ENCODE measurements at regions not wholly inside any gene's neighbourhood (a gene's known extent, or its start where the extent isn't known, plus 50 kb on each side); places are given as distances from the start of the nearest gene placed in this dataset.

GRCh38 chr12:66768293-66768692, 89.4 kb upstream of the GRIP1 start:
- Histone ChIP-seq H3K9me1 (replicated peaks; ENCODE audit: control insufficient read depth, extremely low read depth, insufficient read depth, low read length) (no peaks in the 10 kb centered on the region), H3K27ac (ENCODE audit: insufficient read depth, low read depth, low read length) (no peak overlapping the region), H3K36me3 (ENCODE audit: control insufficient read depth in 2 of 2, extremely low read depth in 1 of 2, insufficient read depth in 2 of 2, low read length in 2 of 2) (no peaks in the 10 kb centered on the region), H3K9me3 (replicated peaks; ENCODE audit: control insufficient read depth, insufficient read depth, low read length) (no peaks in the 10 kb centered on the region), H4K20me1 (replicated peaks; ENCODE audit: control insufficient read depth, extremely low read depth, insufficient read depth, low read length) (no peaks in the 10 kb centered on the region), H3K27me3 (ENCODE audit: control insufficient read depth in 2 of 2, insufficient read depth in 2 of 2, low read length in 2 of 2) (no peaks in the 10 kb centered on the region), H3K4me2 (ENCODE audit: insufficient read depth, low read length) (no peak overlapping the region), H3K4me1 (ENCODE audit: control insufficient read depth, extremely low read depth, insufficient read depth, low read length) (no peaks in the 10 kb centered on the region), H3K79me2 (ENCODE audit: control insufficient read depth, insufficient read depth, low read length) (no peaks in the 10 kb centered on the region), H3K4me3 (replicated peaks in 1 of 3; ENCODE audit: insufficient read depth in 1 of 3, low read depth in 1 of 3, low read length in 3 of 3) (no peak overlapping the region), H2AFZ (ENCODE audit: low read depth, low read length) (no peak overlapping the region), H3K9ac (replicated peaks; ENCODE audit: extremely low read depth, insufficient read depth, low read length) (no peak overlapping the region)
- intact Hi-C loops (cut with micrococcal nuclease) (no loop called here), dilution Hi-C loops (cut with MboI; ENCODE audit: extremely low pct_ligation_motif_present, low sequenced_read_pairs) (no loop called here)
- BruUV-seq (replicated peaks): no TSS peak
- ChIA-PET CTCF (no interaction called here), POLR2A (no interaction called here)
- TF ChIP-seq EZH2 (IDR thresholded peaks at IDR 0.05; ENCODE audit: borderline replicate concordance, low read depth, low read length, severe bottlenecking) (no peak), GATA2 (IDR thresholded peaks at IDR 0.05; ENCODE audit: insufficient read depth, insufficient read length, low read depth, low read length) (no peak), MAX (IDR thresholded peaks at IDR 0.05; ENCODE audit: insufficient read depth, insufficient read length) (no peak), POLR2A (IDR thresholded peaks at IDR 0.05; ENCODE audit: low read depth, low read length) (no peak)
- no peak for DNase-seq (ENCODE audit: low read depth, low spot score)
- no peak for FAIRE-seq

- H3K79me2 ChIP-seq (ENCODE audit: control insufficient read depth, insufficient read depth, low read length): no peaks in the 10 kb centered on the region
- ChIA-PET POLR2A (no interaction called here), CTCF (interaction anchor here (0.6 kb wide), 1 partner anchor 30 kb away, joined by 3 read pairs; no protein-coding TSS in a partner anchor)
- BruUV-seq (replicated peaks): no TSS peak
- dilution Hi-C loops (cut with MboI; ENCODE audit: extremely low pct_ligation_motif_present, low sequenced_read_pairs) (no loop called here), intact Hi-C loops (cut with micrococcal nuclease) (no loop called here)
- H3K27ac ChIP-seq (ENCODE audit: insufficient read depth, low read depth, low read length): no peak overlapping the region
- H3K4me1 ChIP-seq (ENCODE audit: control insufficient read depth, extremely low read depth, insufficient read depth, low read length): no peaks in the 10 kb centered on the region
- no peak for DNase-seq (ENCODE audit: low read depth, low spot score)
- no peaks in the 10 kb centered on the region for H3K9me1 ChIP-seq (replicated peaks; ENCODE audit: control insufficient read depth, extremely low read depth, insufficient read depth, low read length)
- no peaks in the 10 kb centered on the region for H3K9me3 ChIP-seq (replicated peaks; ENCODE audit: control insufficient read depth, insufficient read depth, low read length)
- H4K20me1 ChIP-seq (replicated peaks; ENCODE audit: control insufficient read depth, extremely low read depth, insufficient read depth, low read length): no peaks in the 10 kb centered on the region
- FAIRE-seq: no peak
- H3K4me3 ChIP-seq (replicated peaks in 1 of 3; ENCODE audit: insufficient read depth in 1 of 3, low read depth in 1 of 3, low read length in 3 of 3): no peak overlapping the region
- H2AFZ ChIP-seq (ENCODE audit: low read depth, low read length): no peak overlapping the region
- H3K27me3 ChIP-seq (ENCODE audit: control insufficient read depth in 2 of 2, insufficient read depth in 2 of 2, low read length in 2 of 2): no peaks in the 10 kb centered on the region
- TF ChIP-seq POLR2AphosphoS5 (IDR thresholded peaks at IDR 0.05; ENCODE audit: insufficient read depth, low read depth, low read length): no peak
- no peak for TF ChIP-seq EZH2 (IDR thresholded peaks at IDR 0.05; ENCODE audit: borderline replicate concordance, low read depth, low read length, severe bottlenecking)
- no peak for TF ChIP-seq FOS (IDR thresholded peaks at IDR 0.05; ENCODE audit: borderline replicate concordance, insufficient read depth, low read length)
- no peak for TF ChIP-seq MAX (IDR thresholded peaks at IDR 0.05; ENCODE audit: insufficient read depth, insufficient read length)
- no peak for TF ChIP-seq GATA2 (IDR thresholded peaks at IDR 0.05; ENCODE audit: insufficient read depth, insufficient read length, low read depth, low read length)
- TF ChIP-seq CTCF (IDR thresholded peaks at IDR 0.05; ENCODE audit: extremely low read depth in 1 of 2, insufficient read depth in 1 of 2, low read depth in 1 of 2, low read length in 2 of 2): no peak
- TF ChIP-seq POLR2A (IDR thresholded peaks at IDR 0.05; ENCODE audit: low read depth, low read length): no peak
- no peak for TF ChIP-seq MYC (IDR thresholded peaks at IDR 0.05; ENCODE audit: low read depth, low read length)
- TF ChIP-seq JUN (IDR thresholded peaks at IDR 0.05; ENCODE audit: borderline replicate concordance, insufficient read depth, insufficient read length, low read depth): no peak
- H3K9ac ChIP-seq (replicated peaks; ENCODE audit: extremely low read depth, insufficient read depth, low read length): no peak overlapping the region
- no peaks in the 10 kb centered on the region for H3K36me3 ChIP-seq (ENCODE audit: control insufficient read depth in 2 of 2, extremely low read depth in 1 of 2, insufficient read depth in 2 of 2, low read length in 2 of 2)
- H3K4me2 ChIP-seq (ENCODE audit: insufficient read depth, low read length): no peak overlapping the region
Observed at GRCh38 chr12:66774929-66775328, 96.1 kb upstream of the GRIP1 start.
